Keratinocyte (primary cell): ENCODE measurements at regions not wholly inside any gene's neighbourhood (a gene's known extent, or its start where the extent isn't known, plus 50 kb on each side); places are given as distances from the start of the nearest gene placed in this dataset.

Source experiments
- DNase-seq: peaks from one replicate; pipeline ENCODE4 v3.0.0-alpha.2; 2011; ENCODE audit warnings: low read depth, missing footprints, low spot score
- FAIRE-seq: peaks from 2 replicates; lab custom pipeline; 2011; peaks lifted over from hg19 to GRCh38; lab: Jason Lieb, UNC
- H2AFZ ChIP-seq: 2 replicates; pipeline ENCODE4 v1.6.0; 2012; ENCODE audit warnings: low read length, control low read depth, inconsistent platforms; ENCODE audit not compliant: control insufficient read depth
- H3K27ac ChIP-seq: 2 replicates; pipeline ENCODE4 v1.5.1; 2011; ENCODE audit warnings: low read length; ENCODE audit not compliant: control insufficient read depth, insufficient read depth
- H3K27me3 ChIP-seq: 3 replicates; pipeline ENCODE4 v1.6.0; 2011; ENCODE audit warnings: low read length; ENCODE audit not compliant: control insufficient read depth, insufficient read depth; ENCODE audit errors: extremely low read depth
- H3K36me3 ChIP-seq, 2 experiments: 2 replicates in 1 of 2; 3 replicates in 1 of 2; pipeline ENCODE4 v1.5.1; 2011; ENCODE audit warnings: low read length in 2 of 2, mild to moderate bottlenecking in 1 of 2; ENCODE audit not compliant: control insufficient read depth in 2 of 2, insufficient read depth in 2 of 2; ENCODE audit errors: extremely low read depth in 1 of 2
- H3K4me1 ChIP-seq: 3 replicates; pipeline ENCODE4 v1.5.1; 2011; ENCODE audit warnings: low read length; ENCODE audit not compliant: control insufficient read depth, insufficient read depth; ENCODE audit errors: extremely low read depth
- H3K4me2 ChIP-seq: 3 replicates; pipeline ENCODE4 v1.6.0; 2011; ENCODE audit warnings: low read depth, low read length; ENCODE audit not compliant: control insufficient read depth, insufficient read depth; ENCODE audit errors: extremely low read depth
- H3K4me3 ChIP-seq, 3 experiments: fragments of 200-600 bp in 1 of 3; sonication (generic) in 1 of 3; 2 replicates in 2 of 3; 3 replicates in 1 of 3; pipeline ENCODE4 v1.5.1; 2011 to 2016; ENCODE audit warnings: low read length in 3 of 3, mild to moderate bottlenecking in 3 of 3, control low read depth in 2 of 3, inconsistent platforms in 1 of 3, low read depth in 1 of 3, mixed read lengths in 1 of 3, mixed run types in 1 of 3, moderate library complexity in 1 of 3; ENCODE audit not compliant: control insufficient read depth in 2 of 3, insufficient read depth in 2 of 3; ENCODE audit errors: extremely low read depth in 1 of 3
- H3K79me2 ChIP-seq: 2 replicates; pipeline ENCODE4 v1.6.0; 2012; ENCODE audit warnings: low read length; ENCODE audit not compliant: control insufficient read depth, insufficient read depth
- H3K9ac ChIP-seq: 3 replicates; pipeline ENCODE4 v1.6.0; 2011; ENCODE audit warnings: low read length; ENCODE audit not compliant: control insufficient read depth, insufficient read depth; ENCODE audit errors: extremely low read depth
- H3K9me1 ChIP-seq: 3 replicates; pipeline ENCODE4 v1.6.0; 2011; ENCODE audit warnings: low read length; ENCODE audit not compliant: control insufficient read depth, insufficient read depth; ENCODE audit errors: extremely low read depth
- H3K9me3 ChIP-seq: 2 replicates; pipeline ENCODE4 v1.5.1; 2012; ENCODE audit warnings: low read depth, low read length; ENCODE audit not compliant: control insufficient read depth
- H4K20me1 ChIP-seq: 3 replicates; pipeline ENCODE4 v1.6.0; 2011; ENCODE audit warnings: low read length; ENCODE audit not compliant: control insufficient read depth, insufficient read depth; ENCODE audit errors: extremely low read depth
- EZH2 ChIP-seq: IDR thresholded peaks from one replicate; pipeline ENCODE4 v1.6.1; 2012; ENCODE audit warnings: inconsistent platforms, mild to moderate bottlenecking, low read length, moderate library complexity
- dilution Hi-C: fragments of 300-500 bp; cut with MboI; formaldehyde crosslinking; loops from one replicate; pipeline ENCODE4 v1.7.0; 2020; ENCODE audit warnings: low sequenced_read_pairs; ENCODE audit not compliant: extremely low pct_ligation_motif_present
- TF ChIP-seq, protein P1 (sequence below), 3 experiments: IDR thresholded peaks in 1 of 3; conservative IDR thresholded peaks in 1 of 3; optimal IDR thresholded peaks in 1 of 3; 2 replicates in 2 of 3; 3 replicates in 1 of 3; pipeline versions ENCODE3 to v1.5.1; 2011; ENCODE audit warnings: low read length in 3 of 3, mild to moderate bottlenecking in 3 of 3, moderate library complexity in 2 of 3, control low read depth in 1 of 3, inconsistent platforms in 1 of 3; ENCODE audit not compliant: insufficient read depth in 2 of 3; ENCODE audit errors: extremely low read depth in 1 of 3

DNA sequence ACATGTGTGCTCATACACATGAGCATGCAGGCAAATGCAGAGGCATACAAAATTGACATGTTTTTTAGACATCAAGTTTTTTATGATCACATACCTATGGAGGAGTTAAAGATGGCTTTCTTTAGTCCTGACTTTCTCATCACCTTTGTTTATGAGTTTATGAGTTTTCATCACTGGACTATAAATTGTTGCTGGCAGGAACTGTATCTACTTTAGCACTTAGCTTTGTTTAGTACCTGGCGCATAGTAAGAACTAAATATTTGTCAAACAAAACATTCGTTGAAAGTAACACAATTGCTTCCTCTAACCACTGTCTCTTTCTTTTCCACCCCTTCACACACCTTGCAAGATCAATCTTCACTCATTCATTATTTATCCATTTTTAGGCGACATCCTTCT lies 182.6 kb downstream of the SUCNR1 start:
- H3K79me2 ChIP-seq = no peaks in the 10 kb centered on the region

DNA sequence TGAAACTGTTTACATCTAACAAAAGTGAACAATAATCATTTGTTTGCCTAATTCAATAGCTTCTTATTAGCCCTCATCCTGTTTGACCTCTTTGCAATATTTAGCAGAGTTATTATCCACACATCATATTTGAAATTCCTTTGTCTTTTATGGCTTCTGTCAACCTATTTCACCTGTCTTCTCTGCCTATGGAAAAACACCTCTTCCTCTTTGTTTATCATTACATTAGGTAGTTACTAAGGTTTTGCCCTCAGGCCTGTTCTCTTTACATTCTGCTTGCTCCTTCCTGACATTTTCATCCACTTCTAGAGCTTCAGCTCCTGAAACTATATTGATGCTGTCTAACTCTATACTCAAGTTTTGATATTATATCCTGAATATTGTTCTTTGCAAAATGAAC lies 183.0 kb downstream of the SUCNR1 start:
- no peaks in the 10 kb centered on the region for H3K27me3 ChIP-seq
- H3K9me3 ChIP-seq = no peaks in the 10 kb centered on the region
- no peak for FAIRE-seq
- no peak overlapping the region for H3K4me3 ChIP-seq
- H4K20me1 ChIP-seq = no peaks in the 10 kb centered on the region
- H3K79me2 ChIP-seq = no peaks in the 10 kb centered on the region
- H2AFZ ChIP-seq = no peak overlapping the region
- no peaks in the 10 kb centered on the region for H3K9me1 ChIP-seq
- TF ChIP-seq, protein P1, sequence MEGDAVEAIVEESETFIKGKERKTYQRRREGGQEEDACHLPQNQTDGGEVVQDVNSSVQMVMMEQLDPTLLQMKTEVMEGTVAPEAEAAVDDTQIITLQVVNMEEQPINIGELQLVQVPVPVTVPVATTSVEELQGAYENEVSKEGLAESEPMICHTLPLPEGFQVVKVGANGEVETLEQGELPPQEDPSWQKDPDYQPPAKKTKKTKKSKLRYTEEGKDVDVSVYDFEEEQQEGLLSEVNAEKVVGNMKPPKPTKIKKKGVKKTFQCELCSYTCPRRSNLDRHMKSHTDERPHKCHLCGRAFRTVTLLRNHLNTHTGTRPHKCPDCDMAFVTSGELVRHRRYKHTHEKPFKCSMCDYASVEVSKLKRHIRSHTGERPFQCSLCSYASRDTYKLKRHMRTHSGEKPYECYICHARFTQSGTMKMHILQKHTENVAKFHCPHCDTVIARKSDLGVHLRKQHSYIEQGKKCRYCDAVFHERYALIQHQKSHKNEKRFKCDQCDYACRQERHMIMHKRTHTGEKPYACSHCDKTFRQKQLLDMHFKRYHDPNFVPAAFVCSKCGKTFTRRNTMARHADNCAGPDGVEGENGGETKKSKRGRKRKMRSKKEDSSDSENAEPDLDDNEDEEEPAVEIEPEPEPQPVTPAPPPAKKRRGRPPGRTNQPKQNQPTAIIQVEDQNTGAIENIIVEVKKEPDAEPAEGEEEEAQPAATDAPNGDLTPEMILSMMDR (optimal IDR thresholded peaks at IDR 0.05 in 1 of 3, IDR thresholded peaks at IDR 0.05 in 1 of 3, conservative IDR thresholded peaks at IDR 0.05 in 1 of 3; ENCODE audit: extremely low read depth in 1 of 3, insufficient read depth in 2 of 3, low read length in 3 of 3) = no peak
- TF ChIP-seq EZH2 = no peak
- H3K4me1 ChIP-seq = no peaks in the 10 kb centered on the region
- dilution Hi-C loops = no loop called here
- no peaks in the 10 kb centered on the region for H3K36me3 ChIP-seq
- DNase-seq = no peak
- no peak overlapping the region for H3K9ac ChIP-seq
- no peak overlapping the region for H3K4me2 ChIP-seq
- no peak overlapping the region for H3K27ac ChIP-seq

More for the DNA sequence above, 182.6 kb downstream of the SUCNR1 start:
- H2AFZ ChIP-seq = no peak overlapping the region
- H4K20me1 ChIP-seq = no peaks in the 10 kb centered on the region
- H3K4me3 ChIP-seq = no peak overlapping the region
- H3K27me3 ChIP-seq = no peaks in the 10 kb centered on the region
- TF ChIP-seq, protein P1 (optimal IDR thresholded peaks at IDR 0.05 in 1 of 3, IDR thresholded peaks at IDR 0.05 in 1 of 3, conservative IDR thresholded peaks at IDR 0.05 in 1 of 3; ENCODE audit: extremely low read depth in 1 of 3, insufficient read depth in 2 of 3, low read length in 3 of 3) = no peak
- TF ChIP-seq EZH2 = no peak
- no peak overlapping the region for H3K4me2 ChIP-seq
- no peak overlapping the region for H3K9ac ChIP-seq
- no peaks in the 10 kb centered on the region for H3K36me3 ChIP-seq
- no peak for DNase-seq
- no peaks in the 10 kb centered on the region for H3K4me1 ChIP-seq
- H3K9me1 ChIP-seq = no peaks in the 10 kb centered on the region
- H3K27ac ChIP-seq = no peak overlapping the region
- no peak for FAIRE-seq
- H3K9me3 ChIP-seq = no peaks in the 10 kb centered on the region
- dilution Hi-C loops = no loop called here
